OCI-LY1 (cell line): ENCODE measurements at regions not wholly inside any gene's neighbourhood (a gene's known extent, or its start where the extent isn't known, plus 50 kb on each side); places are given as distances from the start of the nearest gene placed in this dataset.

Experiments used
- EZH2 ChIP-seq: fragments of 200-600 bp; sonication (generic), shearing (Covaris generic); IDR thresholded peaks from 2 replicates; pipeline ENCODE4 v1.8.0; 2017; ENCODE audit warnings: borderline replicate concordance, mixed run types, mild to moderate bottlenecking, antibody characterized with exemption, low read length, moderate library complexity, mixed read lengths
- TF ChIP-seq, protein P1 (sequence below): fragments of 200-600 bp; sonication (generic), shearing (Covaris generic); IDR thresholded peaks from 2 replicates; pipeline ENCODE4 v1.5.1; 2017; ENCODE audit warnings: mild to moderate bottlenecking, antibody characterized with exemption, low read length, moderate library complexity, mixed read lengths

DNA sequence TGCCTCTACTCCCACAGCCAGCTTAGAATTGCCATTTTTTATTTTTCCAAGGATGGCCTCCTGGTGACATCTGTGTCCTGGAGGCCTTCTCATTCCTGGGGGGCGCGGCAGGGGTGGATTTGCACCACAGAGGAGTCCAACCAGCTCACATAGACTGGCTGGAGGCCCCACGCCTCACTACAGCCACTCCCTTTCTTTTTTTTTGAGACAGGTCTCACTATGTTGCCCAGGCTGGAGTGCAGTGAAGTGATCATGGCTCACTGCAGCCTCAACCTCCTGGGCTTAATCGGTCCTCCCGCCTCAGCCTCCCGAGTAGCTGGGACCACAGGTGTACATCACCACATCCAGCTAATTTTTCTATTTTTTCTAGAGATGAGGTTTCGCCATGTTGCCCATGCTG is 57.6 kb upstream of the DOCK1 start:
- TF ChIP-seq, protein P1, sequence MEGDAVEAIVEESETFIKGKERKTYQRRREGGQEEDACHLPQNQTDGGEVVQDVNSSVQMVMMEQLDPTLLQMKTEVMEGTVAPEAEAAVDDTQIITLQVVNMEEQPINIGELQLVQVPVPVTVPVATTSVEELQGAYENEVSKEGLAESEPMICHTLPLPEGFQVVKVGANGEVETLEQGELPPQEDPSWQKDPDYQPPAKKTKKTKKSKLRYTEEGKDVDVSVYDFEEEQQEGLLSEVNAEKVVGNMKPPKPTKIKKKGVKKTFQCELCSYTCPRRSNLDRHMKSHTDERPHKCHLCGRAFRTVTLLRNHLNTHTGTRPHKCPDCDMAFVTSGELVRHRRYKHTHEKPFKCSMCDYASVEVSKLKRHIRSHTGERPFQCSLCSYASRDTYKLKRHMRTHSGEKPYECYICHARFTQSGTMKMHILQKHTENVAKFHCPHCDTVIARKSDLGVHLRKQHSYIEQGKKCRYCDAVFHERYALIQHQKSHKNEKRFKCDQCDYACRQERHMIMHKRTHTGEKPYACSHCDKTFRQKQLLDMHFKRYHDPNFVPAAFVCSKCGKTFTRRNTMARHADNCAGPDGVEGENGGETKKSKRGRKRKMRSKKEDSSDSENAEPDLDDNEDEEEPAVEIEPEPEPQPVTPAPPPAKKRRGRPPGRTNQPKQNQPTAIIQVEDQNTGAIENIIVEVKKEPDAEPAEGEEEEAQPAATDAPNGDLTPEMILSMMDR: no peak
- no peak for TF ChIP-seq EZH2
